Loucy (cell line): ENCODE measurements at regions not wholly inside any gene's neighbourhood (a gene's known extent, or its start where the extent isn't known, plus 50 kb on each side); places are given as distances from the start of the nearest gene placed in this dataset.

ENCODE experiments used
- EZH2phosphoT487 ChIP-seq: fragments of 200-600 bp; IDR thresholded peaks from 2 replicates; pipeline ENCODE4 v1.6.1; 2018; ENCODE audit warnings: antibody characterized with exemption, mild to moderate bottlenecking, moderate library complexity, borderline replicate concordance
- TF ChIP-seq, protein P1 (sequence below): fragments of 200-600 bp; sonication (generic); conservative IDR thresholded peaks from 2 replicates; pipeline ENCODE4 v1.5.1; 2014; ENCODE audit warnings: mild to moderate bottlenecking, antibody characterized with exemption, low read length

- TF ChIP-seq, protein P1, sequence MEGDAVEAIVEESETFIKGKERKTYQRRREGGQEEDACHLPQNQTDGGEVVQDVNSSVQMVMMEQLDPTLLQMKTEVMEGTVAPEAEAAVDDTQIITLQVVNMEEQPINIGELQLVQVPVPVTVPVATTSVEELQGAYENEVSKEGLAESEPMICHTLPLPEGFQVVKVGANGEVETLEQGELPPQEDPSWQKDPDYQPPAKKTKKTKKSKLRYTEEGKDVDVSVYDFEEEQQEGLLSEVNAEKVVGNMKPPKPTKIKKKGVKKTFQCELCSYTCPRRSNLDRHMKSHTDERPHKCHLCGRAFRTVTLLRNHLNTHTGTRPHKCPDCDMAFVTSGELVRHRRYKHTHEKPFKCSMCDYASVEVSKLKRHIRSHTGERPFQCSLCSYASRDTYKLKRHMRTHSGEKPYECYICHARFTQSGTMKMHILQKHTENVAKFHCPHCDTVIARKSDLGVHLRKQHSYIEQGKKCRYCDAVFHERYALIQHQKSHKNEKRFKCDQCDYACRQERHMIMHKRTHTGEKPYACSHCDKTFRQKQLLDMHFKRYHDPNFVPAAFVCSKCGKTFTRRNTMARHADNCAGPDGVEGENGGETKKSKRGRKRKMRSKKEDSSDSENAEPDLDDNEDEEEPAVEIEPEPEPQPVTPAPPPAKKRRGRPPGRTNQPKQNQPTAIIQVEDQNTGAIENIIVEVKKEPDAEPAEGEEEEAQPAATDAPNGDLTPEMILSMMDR: no peak
- no peak for TF ChIP-seq EZH2phosphoT487
These were observed 155.9 kb downstream of the BARHL2 start for GRCh38 chr1:90561103-90561783.
